Peyer's patch (tissue), 4 donors: ENCODE measurements at regions not wholly inside any gene's neighbourhood (a gene's known extent, or its start where the extent isn't known, plus 50 kb on each side); places are given as distances from the start of the nearest gene placed in this dataset.

ENCODE experiments used
- CTCF ChIP-seq, 6 experiments: fragments of 450-650 bp in 4 of 6; fragments of 200-600 bp in 2 of 6; sonication (generic) in 1 of 6; IDR thresholded peaks; one replicate each; pipeline ENCODE4 v1.5.1; 2017 to 2019; ENCODE audit warnings: antibody characterized with exemption in 6 of 6, mild to moderate bottlenecking in 3 of 6, moderate library complexity in 1 of 6
- POLR2A ChIP-seq, 2 donors: fragments of 450-650 bp; IDR thresholded peaks; one replicate each; pipeline ENCODE4 v1.5.1; 2017; ENCODE audit warnings: antibody characterized with exemption in 2 of 2, mild to moderate bottlenecking in 2 of 2, moderate library complexity in 2 of 2

- TF ChIP-seq POLR2A (IDR thresholded peaks at IDR 0.05) (no peak), CTCF (IDR thresholded peaks at IDR 0.05) (no peak)
Measured at GRCh38 chrX:39808471-39808917, 289.3 kb downstream of the BCOR start.
